Fibroblast of mammary gland (primary cell): ENCODE measurements at regions not wholly inside any gene's neighbourhood (a gene's known extent, or its start where the extent isn't known, plus 50 kb on each side); places are given as distances from the start of the nearest gene placed in this dataset.
A peak's percentile ranks its signal among the peaks of the same experiment; 100 is the strongest.

Source experiments
- DNase-seq: peaks from one replicate; pipeline ENCODE4 v3.0.0-alpha.2; 2010; ENCODE audit warnings: low read depth
- H3K4me3 ChIP-seq: 2 replicates; pipeline ENCODE4 v1.5.1; 2011; ENCODE audit warnings: low read depth, mild to moderate bottlenecking, low read length, moderate library complexity; ENCODE audit not compliant: control insufficient read depth
- CTCF ChIP-seq: conservative IDR thresholded peaks from 2 replicates; pipeline ENCODE4 v1.5.1; 2011; ENCODE audit warnings: low read depth, low read length, inconsistent platforms; ENCODE audit not compliant: control insufficient read depth, insufficient read depth

- no peak for DNase-seq
- no peak for TF ChIP-seq CTCF
Measured at GRCh38 chr6:144607998-144608735, 323.0 kb downstream of the UTRN start.

GRCh38 chr6:144612811-144613210 lies 327.7 kb downstream of the UTRN start:
- no peak for DNase-seq
- no peak overlapping the region for H3K4me3 ChIP-seq
- TF ChIP-seq CTCF = no peak

More at GRCh38 chr6:144607998-144608735, 323.0 kb downstream of the UTRN start:
- no peak overlapping the region for H3K4me3 ChIP-seq

DNA sequence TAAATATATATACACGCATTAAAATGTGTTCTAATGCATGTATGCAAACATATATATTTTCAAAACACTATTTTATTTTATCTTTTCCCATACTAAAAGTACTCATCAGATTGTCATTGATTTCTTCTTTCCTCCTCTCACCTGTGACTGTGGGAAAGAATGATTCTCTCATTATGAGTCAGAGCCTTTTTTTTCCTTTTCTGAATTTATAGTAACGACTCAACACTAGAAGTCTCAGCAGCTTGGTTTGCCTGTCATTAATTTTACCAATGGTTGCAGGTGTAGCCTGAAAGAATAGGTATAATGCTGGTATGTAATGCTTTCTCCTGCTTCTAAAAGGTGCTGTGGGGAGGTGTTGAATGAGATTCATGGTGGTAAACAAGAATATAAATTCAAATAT lies 328.7 kb downstream of the UTRN start:
- no peak overlapping the region for H3K4me3 ChIP-seq
- no peak for TF ChIP-seq CTCF
- peak; percentile 6 for DNase-seq

- no peak overlapping the region for H3K4me3 ChIP-seq
- no peak for TF ChIP-seq CTCF
- DNase-seq = no peak
Measured at GRCh38 chr6:144615870-144616269, 330.7 kb downstream of the UTRN start.

GRCh38 chr6:144617191-144617590 lies 332.1 kb downstream of the UTRN start:
- TF ChIP-seq CTCF = no peak
- H3K4me3 ChIP-seq = no peak overlapping the region
- DNase-seq = no peak

DNA sequence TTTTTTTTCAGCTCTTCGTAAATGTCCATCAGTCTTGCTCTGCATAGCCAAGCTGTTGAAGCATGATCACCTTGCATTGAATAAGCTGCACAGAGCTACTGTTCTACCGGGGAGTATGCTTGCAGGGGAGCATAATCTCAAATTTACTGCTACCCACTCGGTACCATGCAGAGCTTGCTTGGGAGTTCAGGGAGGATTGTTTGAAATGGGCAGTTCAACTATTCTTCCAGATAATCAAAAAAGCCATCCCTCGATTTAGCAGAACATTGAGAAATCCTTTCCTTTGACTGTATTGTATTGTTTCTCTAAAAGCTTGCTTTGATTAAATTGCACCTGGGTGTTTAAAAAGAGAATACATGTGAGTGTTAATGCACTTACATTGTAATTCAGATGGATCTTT lies 332.6 kb downstream of the UTRN start:
- no peak overlapping the region for H3K4me3 ChIP-seq
- TF ChIP-seq CTCF = no peak
- DNase-seq = no peak
